ENCODE measurements at regions not wholly inside any gene's neighbourhood (a gene's known extent, or its start where the extent isn't known, plus 50 kb on each side); places are given as distances from the start of the nearest gene placed in this dataset.
"Not testable (repeated sequence)": the region's sequence is repeated elsewhere in the genome, so short reads cannot be mapped to it uniquely, and the experiment has no call there.

DNA sequence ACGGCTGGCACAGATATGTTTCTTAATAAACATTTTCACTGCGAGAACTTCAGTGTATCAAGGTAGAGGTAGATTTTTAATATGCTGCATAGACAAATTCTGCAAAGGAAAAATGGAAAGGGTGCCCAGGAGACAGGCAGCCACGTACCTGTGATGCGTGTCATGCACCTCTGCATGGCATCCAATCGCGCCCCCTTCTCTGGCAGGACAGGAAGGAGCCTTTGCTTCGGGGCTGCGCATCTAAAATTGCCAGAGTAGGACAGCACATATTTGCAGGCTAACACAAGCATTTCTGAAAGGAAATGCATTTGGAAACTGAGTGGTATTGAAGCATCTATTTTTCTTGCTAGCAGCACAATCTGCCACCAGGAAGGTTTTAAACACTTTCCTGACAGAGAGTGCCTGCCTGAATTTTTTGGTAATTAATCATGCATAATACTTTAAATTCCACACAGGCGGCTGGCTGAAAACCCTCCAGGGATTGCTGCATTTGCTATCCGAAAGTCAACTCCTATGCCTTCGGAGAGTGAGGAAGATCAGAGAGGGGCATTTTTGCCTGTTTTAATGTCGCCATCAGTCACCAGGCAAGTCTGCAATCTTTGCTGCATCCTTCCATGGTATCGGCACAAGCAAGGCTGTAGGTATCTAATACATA lies 165.1 kb upstream of the ATP10A start:
- no peak for DNase-seq (ENCODE audit: low spot score)

- DNase-seq (ENCODE audit: low spot score), result not testable (repeated sequence)
Measured at GRCh38 chr15:26026671-26027070, 163.5 kb upstream of the ATP10A start.

DNA sequence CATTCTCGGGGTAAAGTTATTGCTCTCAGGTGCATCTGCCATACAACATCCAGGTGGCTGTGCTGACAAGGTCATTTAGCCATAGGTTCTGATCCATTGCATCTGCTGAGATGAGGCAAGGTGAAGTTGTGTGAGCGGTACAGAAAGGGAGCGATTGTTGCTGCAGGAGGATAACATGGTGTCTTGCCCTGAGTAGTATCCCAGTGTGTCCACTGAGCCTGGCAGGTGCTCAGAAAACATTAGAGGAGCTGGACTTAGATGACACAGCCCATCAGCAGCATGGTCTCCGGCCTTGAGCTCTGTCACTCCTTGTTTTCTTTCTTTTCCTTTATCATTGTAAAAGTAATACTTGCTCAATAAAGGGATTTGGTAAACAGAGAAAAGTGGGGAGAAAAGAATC lies 161.1 kb upstream of the ATP10A start:
- DNase-seq (ENCODE audit: low spot score), result no peak

- DNase-seq (ENCODE audit: low spot score), result no peak
Measured at GRCh38 chr15:26023691-26024090, 160.6 kb upstream of the ATP10A start.

DNA sequence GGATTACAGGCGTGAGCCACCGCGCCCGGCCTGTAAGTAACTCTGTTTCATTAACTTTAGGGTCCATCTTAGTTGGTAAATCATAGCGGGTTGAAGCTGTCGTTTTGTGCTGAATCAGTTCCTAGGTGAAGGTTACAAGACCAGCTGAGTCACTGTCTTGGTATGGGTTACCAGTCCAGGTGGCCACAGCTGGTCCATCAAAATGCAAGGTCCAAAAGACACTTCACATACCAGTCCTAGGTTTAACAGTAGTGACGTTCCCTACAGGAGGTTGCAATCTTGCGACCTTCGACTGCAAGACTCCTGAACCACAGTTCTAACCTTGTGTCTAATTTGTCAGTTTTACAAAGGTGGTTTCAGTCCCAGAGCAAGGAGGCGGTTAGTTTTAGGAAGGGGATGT lies 160.1 kb upstream of the ATP10A start:
- DNase-seq (ENCODE audit: low spot score), result no peak

- no peak for DNase-seq (ENCODE audit: low spot score)
Measured at GRCh38 chr15:26020871-26021270, 157.7 kb upstream of the ATP10A start.

DNA sequence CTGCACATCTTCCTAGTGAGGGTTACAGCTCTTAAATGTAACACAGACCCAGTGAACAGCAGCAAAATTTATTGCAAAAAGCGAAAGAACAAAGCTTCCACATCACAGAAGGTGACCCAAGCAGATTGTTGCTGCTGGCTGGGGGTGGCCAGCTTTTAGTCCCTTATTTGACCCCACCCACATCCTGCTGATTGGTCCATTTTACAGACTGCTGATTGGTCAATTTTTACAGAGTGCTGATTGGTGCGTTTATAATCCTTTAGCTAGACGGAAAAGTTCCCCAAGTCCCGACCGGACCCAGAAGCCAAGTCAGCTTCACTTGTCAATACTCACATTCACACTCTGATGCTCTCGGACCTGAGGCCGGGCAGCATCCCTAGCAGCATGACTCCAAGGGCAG lies 154.5 kb upstream of the ATP10A start:
- DNase-seq (ENCODE audit: low spot score), result no peak

GRCh38 chr15:26015516-26016075 lies 152.5 kb upstream of the ATP10A start:
- DNase-seq (ENCODE audit: low spot score), result no peak

- no peak for DNase-seq (ENCODE audit: low spot score)
Measured at GRCh38 chr15:26013981-26014380, 150.9 kb upstream of the ATP10A start.

DNA sequence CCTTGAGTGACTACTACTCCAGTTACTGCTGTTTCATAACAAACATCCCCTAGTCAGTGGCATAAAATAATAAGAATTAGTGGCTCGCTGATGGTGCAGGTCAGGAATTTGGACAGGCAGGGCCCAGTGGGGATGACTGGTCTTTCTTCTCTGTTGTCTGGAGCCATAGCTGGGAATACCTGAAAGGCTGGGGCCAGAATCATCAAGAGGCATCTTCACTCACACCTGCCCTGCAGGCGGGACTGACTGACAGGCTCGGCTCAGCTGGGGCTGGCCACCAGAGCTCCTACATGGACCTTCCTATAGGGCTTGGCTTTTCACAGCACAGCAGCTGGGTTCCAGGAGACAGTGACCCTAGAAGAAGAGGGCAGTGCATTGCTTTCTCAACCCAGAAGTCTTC lies 148.8 kb upstream of the ATP10A start:
- no peak for DNase-seq (ENCODE audit: low spot score)

GRCh38 chr15:26007151-26007550 lies 144.0 kb upstream of the ATP10A start:
- DNase-seq (ENCODE audit: low spot score), result no peak

GRCh38 chr15:26001201-26001600 lies 138.1 kb upstream of the ATP10A start:
- DNase-seq (ENCODE audit: low spot score), result no peak

DNA sequence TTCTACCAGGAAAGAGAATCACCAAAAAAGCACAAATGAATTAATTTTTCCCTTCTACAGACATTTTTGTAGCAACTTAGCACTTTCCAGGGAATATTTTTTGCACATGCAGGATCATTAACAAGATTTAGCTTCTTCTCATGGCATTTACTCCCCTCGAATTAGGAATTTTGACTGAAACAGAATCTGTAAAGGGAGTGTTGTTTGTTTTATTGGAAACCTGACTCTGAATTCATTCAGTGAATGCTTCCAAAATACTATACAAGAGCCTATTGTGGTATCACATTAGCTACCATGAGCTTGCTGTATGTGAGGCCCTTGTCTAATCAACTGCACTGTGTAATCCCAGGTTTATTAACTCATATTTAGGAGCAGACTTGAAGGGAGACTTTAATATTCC lies 130.4 kb upstream of the ATP10A start:
- no peak for DNase-seq (ENCODE audit: low spot score)

GRCh38 chr15:25990220-25990619 lies 127.1 kb upstream of the ATP10A start:
- no peak for DNase-seq (ENCODE audit: low spot score)

DNA sequence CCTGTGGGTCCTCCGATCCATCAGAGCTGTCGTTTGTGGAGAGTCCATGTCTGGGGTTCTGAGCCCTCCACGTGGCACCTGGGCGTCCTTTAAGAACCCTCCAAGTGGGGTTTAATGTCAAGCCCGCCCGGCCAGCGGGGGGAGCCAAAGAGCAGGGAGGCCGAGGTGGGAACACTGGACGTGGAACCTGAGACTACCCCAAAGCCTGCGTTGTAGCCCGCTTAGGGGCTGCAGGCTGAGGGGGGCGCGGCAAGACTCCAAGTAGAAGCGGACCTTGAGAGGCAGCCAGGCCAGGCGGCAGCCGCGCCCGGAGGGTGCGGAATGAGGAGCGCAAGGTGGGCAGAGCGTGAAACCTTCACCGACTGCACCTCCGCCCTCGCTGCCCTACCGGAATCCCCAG lies 126.2 kb upstream of the ATP10A start:
- no peak for DNase-seq (ENCODE audit: low spot score)

- DNase-seq (ENCODE audit: low spot score), result not testable (repeated sequence)
Measured at GRCh38 chr15:25988716-25989115, 125.6 kb upstream of the ATP10A start.

- no peak for DNase-seq (ENCODE audit: low spot score)
Measured at GRCh38 chr15:25987638-25988037, 124.5 kb upstream of the ATP10A start.

GRCh38 chr15:25985165-25985564 lies 122.0 kb upstream of the ATP10A start:
- no peak for DNase-seq (ENCODE audit: low spot score)

DNA sequence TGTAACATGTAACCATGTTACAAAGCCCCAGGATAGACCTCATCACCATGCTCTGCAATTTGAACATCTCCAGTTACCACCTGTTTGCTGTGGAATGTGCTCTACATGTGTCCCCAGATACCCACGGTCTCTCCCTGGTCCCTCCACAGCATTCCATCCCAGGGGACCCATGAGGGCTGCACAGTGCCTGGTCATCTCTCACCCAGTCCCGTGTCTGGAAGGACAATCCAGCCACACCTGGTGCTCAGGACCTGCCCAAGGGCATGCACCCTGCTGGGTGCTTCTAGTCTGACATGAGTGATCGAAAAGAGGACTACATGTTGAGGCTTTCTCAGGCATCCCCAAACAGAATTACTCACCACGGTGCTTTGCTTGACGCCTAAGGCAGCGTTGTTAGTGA lies 119.6 kb upstream of the ATP10A start:
- no peak for DNase-seq (ENCODE audit: low spot score)

- no peak for DNase-seq (ENCODE audit: low spot score)
Measured at GRCh38 chr15:25981114-25981513, 118.0 kb upstream of the ATP10A start.

GRCh38 chr15:25972141-25972675 lies 109.1 kb upstream of the ATP10A start:
- no peak for DNase-seq (ENCODE audit: low spot score)

DNA sequence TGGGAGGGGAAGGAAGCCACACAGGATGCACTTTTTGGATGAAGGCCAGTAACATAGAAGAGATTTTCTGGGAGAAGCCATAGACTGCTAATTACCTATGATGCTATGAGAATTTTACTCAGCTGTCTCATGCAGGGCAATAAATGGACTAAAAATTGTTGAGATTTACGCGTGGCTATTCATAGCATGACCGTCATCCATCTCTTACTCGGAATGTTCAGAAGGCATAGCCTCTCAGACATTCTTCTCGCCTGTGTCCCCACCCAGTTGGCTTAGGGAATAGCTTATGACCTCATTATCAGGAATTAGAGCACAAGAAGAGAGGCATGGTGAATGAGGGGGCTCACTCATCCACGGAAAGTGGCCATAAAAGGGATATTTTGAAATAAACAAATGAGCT lies 107.9 kb upstream of the ATP10A start:
- DNase-seq (ENCODE audit: low spot score), result no peak

DNA sequence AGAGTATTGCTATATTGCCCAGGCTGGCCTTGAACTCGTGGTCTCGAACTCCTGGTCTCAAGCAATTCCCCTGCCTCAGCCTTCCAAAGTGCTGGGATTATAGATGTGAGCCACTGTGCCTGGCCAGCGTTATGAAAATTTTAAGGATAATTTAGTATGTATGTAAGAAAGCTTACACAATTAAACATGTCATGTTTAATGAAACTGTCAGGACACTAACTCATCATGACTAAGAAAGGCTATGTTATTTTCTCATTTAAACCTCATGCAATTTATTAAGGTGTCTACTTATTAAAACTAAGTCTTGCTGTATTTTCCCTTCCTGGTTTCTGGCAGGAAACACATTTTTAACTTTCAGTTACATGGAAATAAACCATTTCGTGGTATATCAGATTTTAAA lies 106.8 kb upstream of the ATP10A start:
- no peak for DNase-seq (ENCODE audit: low spot score)

- no peak for DNase-seq (ENCODE audit: low spot score)
Measured at GRCh38 chr15:25967116-25967515, 104.0 kb upstream of the ATP10A start.

Measured in H4 (cell line).